GM18907 (cell line): ENCODE measurements at regions not wholly inside any gene's neighbourhood (a gene's known extent, or its start where the extent isn't known, plus 50 kb on each side); places are given as distances from the start of the nearest gene placed in this dataset.
"Not testable (repeated sequence)": the region's sequence is repeated elsewhere in the genome, so short reads cannot be mapped to it uniquely, and the experiment has no call there.

ENCODE experiments used
- ATAC-seq: cut with Tn5 transposase; IDR thresholded peaks from one replicate; pipeline ENCODE4 v1.9.1; 2021; ENCODE audit warnings: mild to moderate bottlenecking, moderate library complexity; ENCODE audit not compliant: unreplicated experiment

DNA sequence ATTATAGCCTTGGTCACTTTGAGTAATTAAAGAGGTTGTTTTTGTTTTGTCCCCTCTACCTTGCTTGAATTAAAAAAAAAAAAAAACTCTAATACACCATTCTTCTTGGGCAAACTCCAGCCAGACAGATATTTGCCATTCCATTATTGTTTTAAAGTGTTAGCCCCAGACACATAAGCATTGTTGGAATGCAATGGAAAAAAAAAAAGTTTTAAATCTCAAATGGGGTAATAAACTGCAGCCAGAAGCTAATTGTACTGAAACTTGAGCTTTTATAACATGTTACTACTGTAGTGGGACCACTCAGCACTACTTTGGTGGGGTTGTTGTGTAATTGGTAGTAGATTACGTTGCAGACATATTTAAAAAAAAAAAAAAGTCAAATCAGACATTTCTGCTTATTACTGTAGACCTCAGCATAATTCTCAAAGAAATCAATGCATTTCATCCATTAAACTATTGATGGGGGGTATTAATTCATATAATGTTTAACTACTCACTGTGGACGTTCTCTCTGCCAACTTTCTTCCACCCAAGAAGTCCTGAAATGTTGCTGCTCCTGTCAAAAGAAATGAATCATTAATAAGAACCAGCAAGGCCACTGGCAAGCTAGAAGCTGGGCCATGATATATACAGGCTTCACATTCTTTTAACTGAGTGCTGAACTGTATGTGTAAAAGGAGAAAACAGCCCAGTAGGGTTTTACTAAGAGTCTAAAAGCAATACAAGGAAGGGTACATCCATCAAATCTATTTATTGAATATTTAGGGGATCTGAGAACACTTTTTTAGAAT is 626.6 kb upstream of the SOX9 start:
- no peak for ATAC-seq

DNA sequence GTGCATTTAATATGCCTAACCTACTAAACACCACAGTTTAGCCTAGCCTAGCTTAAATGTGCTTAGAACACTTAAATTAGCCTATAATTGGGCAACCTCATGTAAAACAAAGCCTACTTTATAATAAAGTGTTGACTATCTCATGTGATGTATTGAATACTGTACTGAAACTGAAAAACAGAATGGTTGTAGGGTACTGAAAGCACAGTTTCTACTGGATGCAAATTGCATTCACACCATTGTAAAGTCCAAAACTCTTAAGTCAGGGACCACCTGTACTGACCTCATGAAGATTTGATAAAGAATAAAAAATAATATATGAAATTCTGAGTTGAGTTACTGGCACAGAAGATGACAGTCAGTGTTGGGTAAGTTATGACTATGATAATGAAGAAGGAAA is 625.4 kb upstream of the SOX9 start:
- no peak for ATAC-seq

DNA sequence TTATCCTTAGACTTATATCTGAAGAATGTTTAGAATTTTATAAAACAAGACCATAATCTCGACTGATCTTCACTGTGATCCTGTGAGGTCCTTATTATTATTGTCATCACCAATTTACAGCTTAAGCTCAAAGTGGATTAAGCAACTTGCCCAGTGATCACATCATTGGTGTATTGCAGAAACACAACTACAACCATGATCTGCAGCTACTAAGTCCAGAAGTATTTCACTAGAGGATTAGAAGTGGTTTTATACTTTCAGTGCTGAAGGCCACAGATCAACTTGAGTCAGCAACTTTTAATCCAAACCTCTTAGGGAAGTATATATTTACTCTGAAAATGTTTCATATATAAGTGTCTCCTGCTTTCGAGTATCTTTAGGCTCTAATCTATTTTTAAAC is 624.3 kb upstream of the SOX9 start:
- ATAC-seq = no peak

DNA sequence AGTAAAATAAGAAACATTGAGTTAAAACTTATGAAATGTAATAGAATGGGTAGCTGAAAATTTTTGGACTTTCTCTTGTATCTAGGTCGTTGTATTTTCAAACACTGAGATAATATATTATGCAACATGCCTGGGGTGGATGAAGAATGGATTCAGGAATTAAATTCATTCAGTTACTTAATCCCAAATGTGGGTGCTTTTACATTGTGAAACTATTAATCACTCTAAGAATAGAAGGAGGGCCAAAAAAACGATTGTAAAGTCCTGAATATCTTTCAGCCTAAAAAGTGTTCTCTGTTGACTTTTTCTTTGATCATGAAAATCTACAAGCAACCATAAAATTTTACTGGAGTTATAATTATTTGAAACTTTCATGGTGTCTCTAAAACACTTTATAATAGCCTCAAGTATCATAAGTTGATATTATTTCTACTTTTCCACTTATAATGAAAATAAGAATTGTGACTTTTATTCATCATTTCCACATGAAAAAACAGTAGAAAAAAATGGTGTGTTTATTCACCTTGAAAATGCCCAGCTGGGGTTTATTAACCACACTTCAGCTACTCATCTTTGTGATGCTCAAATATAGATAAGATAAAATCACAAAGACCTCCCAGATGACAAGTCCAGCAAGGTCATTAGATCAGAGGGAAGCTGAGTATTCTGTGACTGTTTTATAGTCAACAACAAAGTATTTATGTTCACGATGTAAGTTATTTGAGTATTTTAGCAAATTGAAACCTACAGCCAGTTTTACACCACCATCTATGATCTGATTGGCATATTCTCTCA is 619.9 kb upstream of the SOX9 start:
- no peak for ATAC-seq

DNA sequence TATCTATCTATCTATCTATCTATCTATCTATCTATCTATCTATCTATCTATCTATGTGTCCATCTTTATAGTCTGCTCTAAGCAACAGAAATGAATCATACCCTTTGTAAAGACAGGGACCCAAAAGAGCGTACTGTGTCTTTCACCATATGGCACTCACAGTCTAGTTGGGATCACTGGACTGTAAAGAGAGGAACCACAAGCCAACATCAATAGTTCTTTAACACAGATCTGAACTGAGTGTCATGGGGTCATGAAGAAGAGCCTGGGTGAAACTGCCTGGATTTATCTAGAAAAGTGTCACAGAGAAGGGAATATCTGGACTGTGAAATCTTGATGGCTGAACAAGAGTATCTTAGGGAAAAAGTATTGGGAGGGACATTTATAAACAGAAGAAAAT is 619.1 kb upstream of the SOX9 start:
- no peak for ATAC-seq

DNA sequence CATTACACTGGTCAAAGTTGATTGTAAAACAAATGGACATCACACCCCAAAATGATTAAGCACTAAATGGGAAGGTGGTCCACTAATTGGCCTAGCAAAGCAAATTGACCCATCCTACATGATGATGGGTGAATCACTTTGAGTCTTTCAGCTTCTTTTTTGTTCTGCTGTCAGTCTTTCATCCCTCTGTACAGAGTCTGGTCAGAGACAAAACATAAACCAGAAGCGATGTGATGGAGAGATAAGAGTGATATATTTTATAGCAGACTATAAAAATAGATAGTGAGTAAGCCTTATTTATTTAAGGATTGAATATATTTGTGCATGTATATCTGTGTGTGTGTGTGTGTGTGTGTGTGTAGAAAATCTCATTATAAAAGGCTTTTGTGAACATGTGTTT is 618.4 kb upstream of the SOX9 start:
- ATAC-seq = no peak

DNA sequence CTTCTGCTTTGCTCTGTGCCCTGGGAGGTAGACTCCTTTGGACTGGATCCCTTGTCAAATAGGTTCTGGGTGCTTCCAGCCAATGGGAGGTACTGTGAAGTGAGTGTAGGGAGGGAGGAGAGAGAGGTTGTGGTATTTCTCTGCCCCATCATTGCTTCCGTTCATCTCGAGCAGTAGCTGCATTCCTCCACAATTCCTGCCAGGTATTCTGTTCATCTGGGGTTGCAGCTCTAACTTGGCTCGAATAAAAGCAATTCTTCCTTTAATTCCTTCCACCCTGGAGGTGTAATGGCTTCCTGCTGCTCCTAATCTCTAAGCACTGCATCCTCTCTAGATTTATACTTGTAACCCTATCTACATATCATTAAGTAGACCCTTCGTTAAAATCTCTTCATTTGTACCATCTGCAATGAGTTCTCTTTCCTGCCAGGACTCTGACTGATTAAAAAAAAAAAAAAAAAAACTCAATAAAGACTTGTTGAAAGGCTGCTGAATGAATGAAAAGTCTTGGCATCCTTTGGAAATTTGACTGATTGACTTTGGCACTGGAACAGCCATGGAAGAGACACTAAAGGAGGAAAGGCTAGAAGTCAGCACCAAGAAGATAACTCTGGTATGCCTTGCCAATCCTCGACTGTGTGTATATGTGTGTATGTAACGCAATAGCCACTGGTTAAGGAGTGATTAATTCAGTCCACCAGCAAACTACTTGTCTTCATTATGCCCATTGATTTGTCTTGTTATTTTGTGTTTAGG is 616.9 kb upstream of the SOX9 start:
- no peak for ATAC-seq

DNA sequence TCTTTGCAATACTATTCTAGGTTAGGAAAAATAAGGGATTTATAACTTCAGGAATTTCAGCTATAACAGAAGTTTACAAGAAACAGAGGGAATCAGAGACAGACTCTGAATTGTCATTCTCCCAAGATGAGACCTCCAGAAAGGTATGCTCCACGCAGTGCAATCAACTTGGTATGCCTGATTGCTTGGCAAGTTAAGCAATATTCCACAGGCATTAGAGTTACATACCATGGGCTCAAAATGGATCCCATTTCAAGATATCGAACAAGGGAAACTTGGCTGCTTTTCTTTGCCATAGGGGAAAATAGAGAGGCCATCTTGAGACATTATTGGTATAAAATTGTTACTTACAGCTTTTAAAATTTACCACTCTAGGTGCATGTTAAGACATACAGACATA is 615.6 kb upstream of the SOX9 start:
- no peak for ATAC-seq

DNA sequence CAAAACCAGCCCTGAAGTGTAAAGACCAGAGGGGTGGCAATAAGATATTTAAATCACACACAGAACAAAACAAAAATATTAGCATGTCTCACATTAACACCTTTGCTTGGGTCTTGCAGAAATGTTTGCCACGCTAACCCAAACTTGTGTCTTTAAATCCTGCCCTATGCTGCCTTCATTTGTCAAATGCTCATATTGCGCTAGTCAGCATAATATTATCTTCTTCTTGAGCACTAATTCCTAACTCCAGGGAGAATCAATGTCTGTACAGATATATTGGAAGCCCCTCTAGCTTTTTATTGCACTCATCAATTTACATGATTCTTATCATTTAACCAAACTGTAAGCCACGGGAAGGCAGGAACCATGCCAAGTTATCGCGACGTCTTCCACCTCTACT is 614.8 kb upstream of the SOX9 start:
- no peak for ATAC-seq

DNA sequence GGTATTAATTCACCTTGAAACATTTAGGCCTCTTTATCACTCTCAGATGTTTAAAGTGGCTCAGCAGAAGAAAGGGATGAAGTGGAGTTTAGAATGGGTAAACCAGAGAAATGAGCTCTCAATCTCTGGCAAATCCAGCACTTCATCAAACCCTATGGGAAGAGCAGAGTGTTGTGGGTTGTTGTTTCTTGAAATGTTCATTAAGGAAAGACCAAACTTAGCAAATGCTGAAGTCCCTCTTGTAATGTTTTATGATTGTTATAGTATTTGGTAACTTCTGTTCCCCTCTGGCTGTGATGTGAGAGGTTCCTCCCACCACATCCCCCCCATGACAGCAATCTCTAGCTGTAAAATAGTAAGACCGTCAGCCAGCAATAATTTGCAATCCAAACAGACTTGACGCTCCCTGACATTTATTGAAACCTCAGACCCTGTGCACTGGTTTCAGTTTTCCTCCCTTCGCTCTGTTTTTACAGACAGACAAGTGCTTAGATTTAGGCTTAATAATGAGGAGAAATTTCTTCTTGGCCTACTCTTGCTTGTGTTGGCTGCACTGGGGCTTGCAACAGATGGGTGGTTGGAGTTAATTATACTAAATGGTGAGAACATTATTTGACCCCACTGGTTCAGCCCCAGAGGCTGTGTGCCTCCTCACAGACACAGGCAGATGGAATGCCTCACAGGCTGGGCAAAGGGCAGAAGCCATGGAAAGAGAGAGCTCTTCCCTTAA is 609.4 kb upstream of the SOX9 start:
- ATAC-seq = no peak

DNA sequence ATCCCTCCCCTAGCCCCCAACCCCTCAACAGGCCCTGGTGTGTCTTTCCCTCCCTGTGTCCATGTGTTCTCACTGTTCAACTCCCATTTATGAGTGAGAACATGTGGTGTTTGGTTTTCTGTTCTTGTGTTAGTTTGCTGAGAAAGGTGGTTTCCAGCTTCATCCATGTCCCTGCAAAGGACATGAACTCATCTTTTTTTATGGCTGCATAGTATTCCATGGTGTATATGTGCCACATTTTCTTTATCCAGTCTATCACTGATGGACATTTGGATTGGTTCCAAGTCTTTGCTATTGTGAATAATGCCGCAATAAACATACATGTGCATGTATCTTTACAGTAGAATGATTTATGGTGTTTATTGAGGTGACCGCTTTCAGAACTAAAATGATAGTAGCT is 607.1 kb upstream of the SOX9 start:
- not testable (repeated sequence) for ATAC-seq

DNA sequence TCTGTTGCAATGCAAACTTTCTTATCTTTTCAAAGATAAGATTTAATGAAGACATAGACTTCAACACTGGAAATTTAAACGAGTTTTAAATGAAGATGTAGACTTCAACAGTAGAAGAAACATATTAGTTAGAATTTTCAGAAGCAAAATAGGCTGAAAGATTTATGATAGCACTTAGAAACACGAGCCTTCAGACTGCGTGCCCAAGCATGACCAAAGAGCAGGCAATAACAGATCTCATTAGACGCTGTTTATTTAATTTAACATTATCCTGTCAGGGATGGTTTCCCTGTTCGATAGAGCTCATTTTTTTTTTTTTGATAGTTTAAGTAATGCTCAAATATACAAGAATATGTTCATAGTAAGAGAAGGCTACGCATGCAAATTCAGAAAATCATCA is 604.7 kb upstream of the SOX9 start:
- ATAC-seq = no peak

DNA sequence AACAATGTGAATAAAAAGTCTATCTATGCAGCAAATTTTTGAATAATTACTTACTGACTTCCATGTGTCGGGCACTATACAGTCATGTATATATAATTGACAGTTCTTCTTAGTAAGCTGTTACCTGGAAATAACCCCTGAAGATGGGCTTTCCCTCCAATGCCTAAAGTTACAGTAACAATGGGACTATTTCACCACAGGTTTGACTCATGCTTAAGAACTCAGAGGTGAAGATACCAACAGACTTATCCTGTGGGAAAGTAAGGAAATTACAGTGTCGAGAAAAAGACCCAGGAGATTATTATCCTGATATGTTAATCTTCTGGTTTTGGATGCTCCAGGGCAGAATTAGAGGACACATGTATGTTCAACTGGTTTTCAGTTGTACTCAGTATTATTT is 601.5 kb upstream of the SOX9 start:
- no peak for ATAC-seq

DNA sequence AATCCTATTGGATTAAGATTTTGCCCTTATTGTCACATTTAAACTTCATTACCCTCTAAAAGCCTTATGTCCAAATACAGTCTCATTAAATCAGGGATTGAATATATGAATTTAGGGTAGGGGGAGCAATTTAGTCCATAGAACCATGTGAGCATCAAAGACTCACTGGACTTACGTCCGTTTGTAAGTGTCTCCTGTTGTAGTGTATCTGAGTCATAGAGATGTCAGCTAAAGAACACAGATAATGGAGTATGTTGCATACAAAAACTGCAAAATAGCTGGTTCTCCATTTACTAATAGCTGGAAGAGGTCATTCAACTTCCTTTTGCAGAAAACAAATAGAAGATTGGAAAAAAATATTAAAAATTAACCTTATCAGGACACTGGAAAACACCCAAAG is 599.1 kb upstream of the SOX9 start:
- ATAC-seq = no peak

DNA sequence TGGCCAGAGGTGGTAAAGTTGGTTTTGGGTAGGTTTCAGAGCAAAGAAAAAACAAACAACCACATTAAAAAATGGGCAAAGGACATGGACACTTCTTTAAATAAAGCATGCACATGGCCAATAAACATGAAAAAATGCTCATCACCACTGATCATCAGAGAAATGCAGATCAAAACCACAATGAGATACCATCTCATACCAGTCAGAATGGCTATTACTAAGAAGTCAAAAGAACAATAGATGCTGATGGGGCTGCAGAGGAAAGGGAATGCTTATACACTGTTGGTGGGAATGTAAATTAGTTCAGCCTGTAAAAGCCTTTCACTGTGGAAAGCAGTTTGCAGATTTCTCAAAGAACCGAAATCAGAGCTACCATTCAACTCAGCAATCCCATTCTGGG is 598.4 kb upstream of the SOX9 start:
- ATAC-seq = no peak

DNA sequence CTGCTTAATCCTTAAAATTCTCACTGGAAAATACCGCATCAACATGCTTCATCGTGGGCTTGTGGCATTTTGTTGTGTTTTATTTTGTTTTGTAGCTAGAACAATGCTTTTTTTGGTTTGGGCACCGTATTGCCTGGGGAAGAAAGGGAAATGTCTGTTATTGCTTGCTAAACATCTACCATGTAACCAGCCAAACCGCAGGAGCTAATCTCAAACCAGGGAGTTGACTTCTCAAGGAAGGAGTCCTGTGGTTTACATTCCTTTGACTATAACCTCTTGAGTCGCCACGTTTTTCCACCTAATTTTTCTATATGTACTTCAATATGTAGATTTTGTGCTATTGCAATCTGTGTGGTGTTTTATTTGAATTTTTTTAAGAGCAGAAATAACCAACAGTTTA is 593.5 kb upstream of the SOX9 start:
- ATAC-seq = no peak

DNA sequence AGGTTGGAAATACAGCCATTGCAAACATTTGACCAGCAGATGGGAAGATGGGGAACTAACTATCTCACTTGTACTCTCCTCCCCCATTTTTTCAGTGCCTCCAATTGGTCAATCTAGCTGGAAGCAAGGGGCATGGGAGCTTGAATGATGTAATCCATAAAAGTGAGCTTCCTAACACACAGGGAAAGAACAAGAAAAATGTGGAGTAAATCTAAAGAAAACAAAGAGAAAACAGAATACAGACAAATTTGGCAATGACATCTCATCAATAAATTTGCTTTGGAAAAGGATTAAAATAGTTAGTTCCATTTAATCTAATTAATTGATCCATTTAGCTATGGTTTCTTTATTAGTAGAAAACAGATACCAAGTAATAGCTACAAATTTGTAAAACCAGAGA is 592.6 kb upstream of the SOX9 start:
- ATAC-seq = no peak

DNA sequence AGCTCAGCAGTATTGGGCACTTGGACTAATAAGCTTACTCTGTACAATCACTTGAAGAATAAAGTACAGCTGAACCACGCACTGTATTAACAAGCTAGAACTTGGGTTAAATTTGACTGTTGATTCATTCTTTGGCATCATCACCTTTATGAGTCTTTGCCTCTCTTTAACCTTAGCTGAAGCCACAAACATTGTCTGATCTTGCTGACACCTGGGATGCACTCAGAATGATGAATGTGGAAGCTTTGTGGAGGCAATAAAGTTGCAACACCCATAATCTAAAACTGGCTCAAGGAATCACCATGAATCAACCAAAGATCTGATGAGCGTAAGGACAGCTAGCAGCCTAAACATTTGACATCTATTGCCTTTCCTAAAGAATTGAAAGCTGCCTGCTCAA is 590.6 kb upstream of the SOX9 start:
- no peak for ATAC-seq

DNA sequence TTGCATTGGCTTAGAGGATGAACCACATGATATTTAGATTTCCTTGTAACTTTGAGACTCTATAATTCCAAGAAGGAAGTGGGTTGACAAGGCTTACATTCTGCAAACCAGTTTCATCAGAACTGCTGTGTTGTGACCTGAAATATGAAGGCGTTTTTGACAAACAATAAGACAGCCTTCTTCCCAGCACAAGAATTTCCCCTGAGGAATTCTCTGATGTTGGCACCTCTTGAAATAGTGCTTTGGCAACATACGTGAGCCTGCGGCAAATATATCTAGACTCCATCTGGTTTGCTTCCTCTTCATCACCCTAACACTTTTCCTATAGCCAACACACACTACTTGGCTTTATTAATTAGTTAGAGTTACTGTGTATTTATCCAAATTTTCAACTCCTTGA is 585.5 kb upstream of the SOX9 start:
- ATAC-seq = no peak

DNA sequence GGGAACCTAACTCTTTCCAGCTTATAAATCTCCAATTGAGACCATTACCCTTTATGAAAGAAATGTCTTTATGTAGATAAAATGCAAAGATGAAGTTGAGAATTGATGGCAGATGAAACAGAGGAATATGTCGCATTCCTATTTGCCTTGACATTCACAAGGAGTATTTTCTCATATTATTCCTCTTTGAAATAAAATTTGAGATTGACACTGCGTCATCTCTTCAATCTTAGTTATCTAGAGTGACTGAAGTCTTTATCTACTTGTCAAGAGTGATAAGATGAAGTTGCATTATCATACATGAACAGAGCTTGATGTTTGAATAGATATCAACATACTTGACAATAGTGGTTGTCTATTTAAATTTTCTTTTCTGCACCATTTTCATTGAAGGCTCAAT is 574.4 kb upstream of the SOX9 start:
- no peak for ATAC-seq

DNA sequence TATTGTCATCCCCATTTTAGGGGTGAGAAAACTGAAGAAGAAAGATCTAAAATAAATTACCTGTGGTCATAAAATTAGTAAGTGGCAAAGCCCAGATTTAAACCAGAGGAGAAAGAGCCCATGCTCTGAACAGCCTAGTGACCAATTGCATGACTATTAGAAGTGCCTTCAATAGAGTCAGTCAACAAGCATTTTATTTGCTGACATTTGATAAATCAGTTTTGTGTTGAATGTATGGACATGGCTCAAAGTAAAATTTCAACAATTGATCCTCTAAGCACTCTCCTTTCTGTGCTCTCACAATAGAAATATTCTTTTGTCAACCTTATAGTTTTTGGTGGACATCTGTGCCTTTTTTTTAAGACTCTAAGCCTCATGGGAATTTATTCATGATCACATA is 572.9 kb upstream of the SOX9 start:
- no peak for ATAC-seq
